ENCODE measurements at regions not wholly inside any gene's neighbourhood (a gene's known extent, or its start where the extent isn't known, plus 50 kb on each side); places are given as distances from the start of the nearest gene placed in this dataset.

DNA sequence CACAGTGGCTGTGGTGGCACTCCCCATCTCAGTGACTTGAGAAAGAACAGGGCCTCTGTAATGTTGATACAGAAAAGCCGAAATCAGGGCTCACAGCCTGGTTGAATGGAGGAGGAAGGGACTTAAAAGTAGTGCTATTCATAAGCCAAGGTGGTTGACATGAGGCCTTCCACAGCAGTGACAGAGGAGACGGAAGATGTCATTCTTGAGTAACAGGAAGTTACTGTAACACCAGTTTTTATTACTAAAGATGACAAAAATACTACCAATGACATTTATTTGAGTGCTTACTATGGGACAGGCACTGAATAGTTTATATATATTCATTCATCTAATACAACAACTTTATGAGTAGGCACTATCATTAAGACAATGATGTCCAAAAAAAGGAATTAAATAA is 52.8 kb upstream of the GNG12 start:
- CTCF ChIA-PET = no interaction called here

DNA sequence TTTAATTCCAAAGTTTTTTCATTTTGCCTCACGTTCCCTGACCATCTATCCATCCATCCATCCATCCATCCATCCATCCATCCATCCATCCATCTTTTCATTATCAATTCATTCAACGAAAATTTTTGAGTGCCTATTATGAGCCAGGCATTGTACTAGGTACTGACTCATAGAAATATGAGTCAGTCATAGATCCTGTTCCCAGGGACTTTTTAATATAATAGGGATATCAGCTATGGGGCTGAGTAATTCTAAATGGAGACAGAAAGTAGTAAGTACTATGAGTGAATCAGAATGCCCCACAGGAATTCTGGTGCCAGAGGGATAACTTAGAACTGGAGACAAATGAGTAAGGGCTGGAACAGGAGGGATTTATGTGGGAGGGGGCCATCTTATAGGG is 49.8 kb upstream of the GNG12 start:
- Histone ChIP-seq H3K9me3 (ENCODE audit: low read depth, low read length, poor library complexity, severe bottlenecking) (no peaks in the 10 kb centered on the region), H3K4me3 (ENCODE audit: low read depth, low read length, poor library complexity, severe bottlenecking) (no peak overlapping the region), H3K36me3 (ENCODE audit: insufficient read depth, low read length, poor library complexity, severe bottlenecking) (no peaks in the 10 kb centered on the region), H3K27ac (ENCODE audit: low read depth, low read length, poor library complexity, severe bottlenecking) (no peak overlapping the region), H3K27me3 (replicated peaks; ENCODE audit: insufficient read depth, low read depth, low read length, poor library complexity) (no peaks in the 10 kb centered on the region), H3K4me1 (ENCODE audit: insufficient read depth, low read length, poor library complexity, severe bottlenecking) (no peaks in the 10 kb centered on the region)
- ChIA-PET POLR2A (ENCODE audit: low non-redundant PET) (no interaction called here), CTCF (no interaction called here)
- no TSS peak for BruUV-seq (replicated peaks)
- no peak for DNase-seq (ENCODE audit: low spot score)
- TF ChIP-seq, protein P1, sequence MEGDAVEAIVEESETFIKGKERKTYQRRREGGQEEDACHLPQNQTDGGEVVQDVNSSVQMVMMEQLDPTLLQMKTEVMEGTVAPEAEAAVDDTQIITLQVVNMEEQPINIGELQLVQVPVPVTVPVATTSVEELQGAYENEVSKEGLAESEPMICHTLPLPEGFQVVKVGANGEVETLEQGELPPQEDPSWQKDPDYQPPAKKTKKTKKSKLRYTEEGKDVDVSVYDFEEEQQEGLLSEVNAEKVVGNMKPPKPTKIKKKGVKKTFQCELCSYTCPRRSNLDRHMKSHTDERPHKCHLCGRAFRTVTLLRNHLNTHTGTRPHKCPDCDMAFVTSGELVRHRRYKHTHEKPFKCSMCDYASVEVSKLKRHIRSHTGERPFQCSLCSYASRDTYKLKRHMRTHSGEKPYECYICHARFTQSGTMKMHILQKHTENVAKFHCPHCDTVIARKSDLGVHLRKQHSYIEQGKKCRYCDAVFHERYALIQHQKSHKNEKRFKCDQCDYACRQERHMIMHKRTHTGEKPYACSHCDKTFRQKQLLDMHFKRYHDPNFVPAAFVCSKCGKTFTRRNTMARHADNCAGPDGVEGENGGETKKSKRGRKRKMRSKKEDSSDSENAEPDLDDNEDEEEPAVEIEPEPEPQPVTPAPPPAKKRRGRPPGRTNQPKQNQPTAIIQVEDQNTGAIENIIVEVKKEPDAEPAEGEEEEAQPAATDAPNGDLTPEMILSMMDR (conservative IDR thresholded peaks at IDR 0.05; ENCODE audit: low read depth, low read length) = no peak
- TF ChIP-seq EZH2 (IDR thresholded peaks at IDR 0.05; ENCODE audit: borderline replicate concordance, low read depth, low read length, poor library complexity, severe bottlenecking) = no peak
- intact Hi-C loops (cut with micrococcal nuclease; ENCODE audit: unreplicated experiment) = no loop called here

More for the DNA sequence above, 52.8 kb upstream of the GNG12 start:
- DNase-seq (ENCODE audit: low spot score) = no peak
- BruUV-seq (replicated peaks) = no TSS peak
- H3K9me3 ChIP-seq (ENCODE audit: low read depth, low read length, poor library complexity, severe bottlenecking) = no peaks in the 10 kb centered on the region
- no peak overlapping the region for H3K27ac ChIP-seq (ENCODE audit: low read depth, low read length, poor library complexity, severe bottlenecking)
- intact Hi-C loops (cut with micrococcal nuclease; ENCODE audit: unreplicated experiment) = no loop called here
- no peaks in the 10 kb centered on the region for H3K27me3 ChIP-seq (replicated peaks; ENCODE audit: insufficient read depth, low read depth, low read length, poor library complexity)
- no peak overlapping the region for H3K4me3 ChIP-seq (ENCODE audit: low read depth, low read length, poor library complexity, severe bottlenecking)
- no peaks in the 10 kb centered on the region for H3K36me3 ChIP-seq (ENCODE audit: insufficient read depth, low read length, poor library complexity, severe bottlenecking)
- no peak for TF ChIP-seq EZH2 (IDR thresholded peaks at IDR 0.05; ENCODE audit: borderline replicate concordance, low read depth, low read length, poor library complexity, severe bottlenecking)
- TF ChIP-seq, protein P1 (conservative IDR thresholded peaks at IDR 0.05; ENCODE audit: low read depth, low read length) = no peak
- H3K4me1 ChIP-seq (ENCODE audit: insufficient read depth, low read length, poor library complexity, severe bottlenecking) = peaks cover 7% of the 10 kb centered on the region
- POLR2A ChIA-PET (ENCODE audit: low non-redundant PET) = no interaction called here
